HG03521 (cell line): ENCODE measurements at regions not wholly inside any gene's neighbourhood (a gene's known extent, or its start where the extent isn't known, plus 50 kb on each side); places are given as distances from the start of the nearest gene placed in this dataset.
"Not testable (repeated sequence)": the region's sequence is repeated elsewhere in the genome, so short reads cannot be mapped to it uniquely, and the experiment has no call there.

ENCODE experiments used
- ATAC-seq: cut with Tn5 transposase; IDR thresholded peaks from one replicate; pipeline ENCODE4 v1.9.1; 2021; ENCODE audit warnings: mild to moderate bottlenecking, moderate library complexity; ENCODE audit not compliant: unreplicated experiment

DNA sequence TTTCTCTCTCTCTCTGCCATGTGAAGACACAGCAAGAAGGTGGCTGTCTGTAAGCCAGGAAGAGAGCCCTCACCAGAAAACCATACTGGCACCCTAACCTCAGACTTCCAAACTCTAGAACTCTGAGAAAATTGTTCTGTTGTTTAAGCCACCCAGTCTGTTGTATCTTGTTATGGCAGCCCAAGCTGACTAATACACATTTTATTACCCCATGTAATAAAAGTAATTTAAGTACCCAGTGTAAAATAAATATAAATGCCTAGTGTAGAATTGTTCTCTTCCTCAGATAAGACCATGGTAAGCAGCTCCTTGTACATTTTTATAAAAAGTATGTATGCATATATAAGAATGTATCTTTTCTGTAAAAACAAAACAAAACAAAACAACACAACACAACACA is 119.7 kb downstream of the DTL start:
- no peak for ATAC-seq

DNA sequence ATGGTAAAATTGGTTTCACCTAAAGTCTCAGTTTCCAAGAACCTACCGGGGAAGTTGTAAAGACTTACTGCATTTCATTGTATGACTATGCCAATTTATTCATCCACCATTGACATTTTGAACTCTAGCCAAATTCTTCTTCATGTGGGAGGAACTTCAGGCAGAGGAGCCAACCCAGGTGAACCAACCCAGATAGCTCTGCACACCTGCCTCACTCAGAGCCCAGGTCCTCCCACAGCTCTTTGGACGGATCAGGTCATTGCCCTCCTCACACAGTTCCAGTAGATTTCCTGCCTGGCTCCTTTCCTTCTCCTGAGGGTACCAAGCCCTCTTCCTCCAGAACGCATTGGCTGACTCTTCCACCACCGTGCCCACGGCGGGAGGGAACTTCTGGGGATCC is 121.7 kb downstream of the DTL start:
- ATAC-seq, result no peak

DNA sequence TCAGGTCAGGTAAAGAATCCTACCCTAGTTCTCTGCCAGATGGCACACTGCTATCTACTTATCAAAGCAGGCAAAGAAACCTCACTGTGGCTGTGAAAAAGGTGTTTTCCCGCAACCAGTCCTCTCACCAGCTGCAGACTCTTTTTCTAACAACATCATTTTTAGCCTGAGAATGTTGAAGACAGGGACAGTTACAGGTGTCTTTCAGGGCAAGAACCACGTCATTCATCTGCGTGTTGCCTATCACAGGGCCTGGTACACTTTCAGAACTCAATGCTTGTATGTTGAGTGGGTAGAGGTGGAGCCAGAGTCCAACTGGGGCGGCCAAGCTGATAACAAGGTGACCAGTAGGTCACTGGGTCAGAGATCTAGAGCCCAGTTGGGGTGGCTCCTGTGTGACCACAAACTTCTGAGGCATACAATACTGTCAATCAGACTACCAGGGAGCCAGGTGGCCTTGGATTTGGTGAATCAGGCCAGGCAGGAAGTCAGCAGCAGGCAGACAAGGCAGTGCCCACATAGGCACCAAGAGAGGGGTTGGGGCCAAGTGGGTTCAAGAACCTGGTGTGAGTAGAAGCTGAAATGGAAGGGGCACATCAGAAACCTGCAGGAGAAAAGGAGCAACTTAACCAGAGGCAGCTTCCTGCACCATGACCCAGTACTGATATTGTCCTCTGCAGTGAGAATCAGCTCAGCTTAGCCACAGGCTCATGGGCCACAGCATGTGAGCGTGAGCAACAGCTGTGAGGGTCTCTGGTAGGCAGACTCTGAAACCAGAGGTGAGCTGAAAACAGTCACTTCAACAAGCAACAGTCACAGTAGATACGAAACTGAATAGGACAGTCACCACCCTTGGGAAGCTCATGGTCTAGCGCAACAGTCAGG is 123.6 kb downstream of the DTL start:
- ATAC-seq, result no peak

DNA sequence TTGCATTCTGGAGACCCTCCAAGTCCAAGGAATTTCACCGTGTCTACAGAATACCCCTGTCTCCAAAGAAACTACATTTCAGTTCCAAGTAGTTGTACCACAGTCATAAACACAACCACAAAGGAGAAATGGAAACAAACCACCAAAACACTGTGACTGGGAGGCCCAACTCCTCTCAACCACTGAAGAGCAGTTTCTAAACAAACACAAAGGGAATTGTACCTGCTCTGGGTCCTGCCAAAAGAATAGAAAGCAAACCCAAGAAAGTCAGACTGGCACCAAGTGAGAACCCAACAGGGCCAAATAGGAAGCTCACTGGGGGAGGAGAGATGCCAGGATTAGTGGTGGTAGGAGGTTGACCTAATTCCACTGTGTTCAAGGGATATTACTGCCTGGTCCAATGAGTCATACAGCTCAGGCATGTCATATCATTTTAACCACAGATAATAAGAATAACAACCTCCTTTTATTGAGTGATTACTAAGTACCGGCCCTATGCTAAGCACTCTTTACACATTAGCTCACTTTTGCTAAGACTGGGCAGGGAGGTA is 123.9 kb upstream of the PPP2R5A start:
- ATAC-seq, result no peak

DNA sequence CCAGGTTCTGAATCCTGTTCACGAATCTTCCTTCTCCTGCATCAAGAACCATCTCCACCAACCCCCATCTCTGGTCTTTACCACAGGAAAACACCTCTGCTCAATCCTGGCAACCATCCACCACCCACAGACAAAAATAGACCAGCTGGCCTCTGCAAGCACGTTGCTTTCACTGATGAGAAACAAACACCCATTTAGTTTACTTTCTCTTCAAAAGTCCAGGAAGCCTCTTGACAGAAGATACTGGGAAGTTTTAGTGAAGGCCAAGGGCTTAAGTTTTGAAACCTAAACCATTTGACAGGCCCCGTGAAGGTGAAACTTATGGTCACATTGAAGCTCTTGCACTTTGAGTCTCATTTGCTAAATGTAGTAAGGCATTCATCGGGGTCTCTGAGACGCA is 122.6 kb upstream of the PPP2R5A start:
- peak; percentile 45 for ATAC-seq

DNA sequence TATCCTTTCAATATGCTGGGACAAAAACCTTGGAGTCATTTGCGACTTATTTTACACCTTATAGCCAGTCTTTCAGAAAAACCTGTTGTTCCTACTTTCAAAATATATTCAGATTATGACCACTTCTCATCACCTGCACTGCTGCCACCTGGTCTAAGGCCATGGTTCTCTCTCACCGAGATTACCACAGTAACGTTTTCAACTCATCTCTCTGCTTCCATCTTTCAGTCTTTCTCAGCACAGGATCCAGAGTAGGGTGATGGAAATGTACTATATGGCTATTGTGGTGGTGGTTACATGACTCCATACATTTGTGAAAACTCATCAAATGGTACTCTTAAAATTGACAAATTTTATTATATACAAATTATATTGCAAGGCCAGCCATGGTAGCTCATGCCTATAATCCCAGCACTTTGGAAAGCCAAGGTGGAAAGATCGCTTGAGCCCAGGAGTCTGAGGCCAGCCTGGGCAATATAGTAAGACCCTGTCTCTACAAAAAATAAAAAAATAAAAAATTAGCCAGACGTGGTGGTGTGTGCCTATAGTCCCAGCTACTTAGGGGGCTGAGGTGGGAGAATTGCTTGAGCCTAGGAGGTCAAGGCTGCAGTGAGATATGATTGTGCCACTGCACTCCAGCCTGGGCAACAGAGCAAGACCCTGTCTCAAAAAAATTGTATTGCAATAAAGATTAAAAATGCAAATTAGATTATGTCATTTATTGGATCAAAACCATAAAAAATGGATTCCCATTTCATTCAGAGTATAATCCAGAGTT is 120.9 kb upstream of the PPP2R5A start:
- ATAC-seq, result no peak

DNA sequence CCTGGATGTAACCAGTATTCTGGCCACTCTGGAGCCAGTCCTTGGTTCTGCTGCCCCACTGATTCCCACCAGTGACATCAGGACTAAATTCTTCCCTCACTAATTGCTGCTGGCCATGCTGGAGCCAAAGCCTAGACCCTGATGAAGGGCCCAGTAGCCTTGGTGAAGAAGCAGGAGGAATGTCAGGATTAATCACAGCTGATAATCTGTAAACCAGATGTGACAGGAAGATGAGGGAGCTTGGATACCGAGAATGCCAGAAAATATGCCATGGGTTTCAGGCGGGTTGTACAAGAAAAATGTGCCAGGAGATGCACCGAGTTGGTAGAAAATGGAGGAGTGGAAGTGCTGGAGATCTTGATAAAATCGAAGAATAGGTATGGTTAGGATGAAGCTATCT is 119.0 kb upstream of the PPP2R5A start:
- ATAC-seq, result no peak

DNA sequence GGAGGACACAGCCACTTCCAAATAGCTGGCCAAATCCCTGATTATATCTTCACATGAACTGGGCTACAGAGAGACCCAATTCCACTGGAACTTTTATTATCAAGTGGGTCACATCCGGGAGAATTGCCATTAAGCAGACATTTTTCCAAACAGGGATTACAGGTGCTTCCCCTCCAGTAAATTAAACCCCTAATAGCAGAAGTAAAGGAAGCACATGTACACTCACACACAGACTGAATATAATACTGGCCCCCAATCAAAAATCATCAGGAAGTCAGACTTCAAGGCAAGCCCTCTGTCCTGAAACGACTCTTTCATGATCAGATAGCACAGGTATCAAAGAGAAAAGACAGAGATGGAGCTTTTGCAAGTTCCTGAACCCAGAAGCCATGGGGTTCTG is 118.6 kb upstream of the PPP2R5A start:
- no peak for ATAC-seq

DNA sequence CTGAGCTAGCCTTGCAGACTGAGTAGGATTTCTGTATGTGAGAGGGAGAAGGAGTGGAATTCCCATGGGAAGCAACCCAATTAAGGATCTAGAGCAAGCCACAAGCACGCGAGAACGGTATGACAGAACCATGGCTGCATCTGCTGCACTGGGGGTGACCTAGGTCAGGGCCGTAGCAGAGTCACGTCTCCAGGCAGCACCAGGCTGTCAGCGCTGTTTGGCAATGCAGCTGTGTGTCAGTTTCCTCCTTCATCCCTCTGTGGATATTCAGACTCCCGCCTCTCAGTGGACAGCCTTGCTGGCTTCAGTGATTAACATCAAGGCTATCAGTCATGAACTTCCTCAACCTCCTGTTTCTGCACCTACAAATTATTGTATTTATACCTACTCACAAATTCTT is 118.1 kb upstream of the PPP2R5A start:
- ATAC-seq, result no peak

DNA sequence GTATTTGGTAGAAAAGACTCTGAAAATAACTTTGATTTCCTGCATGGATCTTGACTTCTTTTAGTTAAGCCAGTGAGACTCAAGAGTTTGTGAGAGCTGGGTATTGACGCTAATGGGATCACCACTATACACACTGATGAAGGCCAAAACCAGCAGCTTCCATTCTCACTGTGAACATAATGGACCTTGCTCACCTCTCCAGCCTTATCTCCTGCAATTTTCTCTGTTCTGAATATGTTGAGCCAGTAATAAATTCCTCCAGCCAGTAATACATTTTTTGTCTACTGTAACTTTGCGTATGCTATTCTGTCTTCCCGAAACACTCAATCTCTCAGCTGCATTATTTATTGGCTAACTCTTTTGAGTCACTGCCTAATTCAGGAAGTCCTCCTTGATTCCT is 111.6 kb upstream of the PPP2R5A start:
- no peak for ATAC-seq

DNA sequence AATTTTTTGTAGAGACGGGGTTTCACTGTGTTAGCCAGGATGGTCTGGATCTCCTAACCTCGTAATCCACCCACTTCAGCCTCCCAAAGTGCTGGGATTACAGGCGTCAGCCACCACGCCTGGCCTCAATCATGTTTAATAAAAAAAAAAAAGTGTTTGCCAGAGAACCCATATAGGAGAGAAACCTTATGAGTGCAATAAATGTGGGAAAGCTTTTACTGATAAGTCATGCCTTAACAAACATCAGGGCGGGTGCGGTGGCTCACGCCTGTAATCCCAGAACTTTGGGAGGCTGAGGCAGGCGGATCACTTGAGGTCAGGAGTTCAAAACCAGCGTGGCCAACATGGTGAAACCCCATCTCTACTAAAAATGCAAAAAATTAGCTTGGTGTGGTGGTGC is 110.9 kb upstream of the PPP2R5A start:
- not testable (repeated sequence) for ATAC-seq

DNA sequence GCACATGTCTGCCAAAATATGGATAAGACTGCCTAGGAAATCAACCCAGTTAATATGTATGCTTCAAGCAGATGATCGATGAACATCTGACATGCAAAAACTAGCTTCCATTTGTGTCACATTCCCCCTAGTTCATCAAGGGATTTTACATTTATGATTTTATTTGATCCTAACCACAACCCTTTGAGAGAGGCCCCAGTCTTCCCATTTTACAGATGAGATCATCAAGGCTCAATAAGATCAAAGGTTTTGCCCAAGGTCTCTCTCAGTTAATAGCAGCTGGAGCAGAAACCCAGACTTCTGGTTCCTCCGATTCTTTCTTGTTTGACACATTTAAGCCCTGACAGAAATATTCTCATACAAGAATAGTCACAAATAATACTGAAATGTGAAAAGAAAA is 107.7 kb upstream of the PPP2R5A start:
- ATAC-seq, result no peak

DNA sequence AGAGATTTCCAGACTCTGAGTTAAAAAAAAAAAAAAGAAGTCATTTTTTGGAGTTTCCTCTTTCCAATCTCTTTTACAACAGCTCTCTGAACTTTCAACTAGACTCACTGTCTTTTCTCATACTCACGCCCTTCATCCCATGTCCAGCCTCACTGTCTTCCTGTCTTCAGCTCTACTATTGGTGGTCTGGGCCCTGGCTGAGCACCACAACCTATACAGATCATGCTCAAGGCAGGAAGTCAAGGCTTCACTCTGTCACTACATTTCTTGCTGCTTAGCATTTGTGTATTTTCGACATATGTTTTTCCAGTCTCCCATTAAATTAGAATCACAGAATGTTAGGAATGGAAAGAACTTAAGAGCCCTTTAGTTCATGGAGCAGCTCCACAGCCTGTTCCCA is 106.4 kb upstream of the PPP2R5A start:
- no peak for ATAC-seq

DNA sequence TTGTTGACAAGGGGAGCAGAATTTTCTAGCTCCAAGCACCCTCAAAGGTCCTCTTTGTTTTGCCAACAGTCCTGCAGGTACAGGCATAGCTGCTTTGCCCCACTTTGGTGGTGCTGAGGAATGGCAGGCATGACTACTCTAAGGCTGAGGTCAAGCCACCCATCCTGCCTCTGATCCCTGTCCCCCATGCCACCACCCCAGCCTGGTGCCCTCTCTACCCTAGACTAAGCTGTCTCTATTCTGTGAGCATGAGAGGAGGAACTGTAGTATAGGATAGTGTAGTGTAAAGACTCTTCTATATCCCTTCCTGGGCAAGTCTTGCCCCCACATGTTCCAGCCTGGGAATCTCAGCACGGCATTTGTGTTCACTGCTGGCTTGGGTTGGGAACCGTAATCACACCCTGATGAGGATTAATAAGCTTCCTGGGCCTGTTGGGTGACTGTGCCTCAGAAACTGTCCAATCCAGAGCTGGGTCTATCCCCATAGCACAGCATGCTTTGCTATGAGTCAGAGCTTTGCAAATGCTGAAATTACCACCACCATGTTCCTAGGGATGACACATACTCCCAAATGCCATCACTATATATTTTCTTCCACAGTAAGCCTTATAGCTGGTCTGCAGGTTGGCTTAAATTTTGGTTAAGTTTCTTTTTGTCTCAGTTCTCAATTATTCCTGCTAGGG is 105.7 kb upstream of the PPP2R5A start:
- ATAC-seq, result no peak

DNA sequence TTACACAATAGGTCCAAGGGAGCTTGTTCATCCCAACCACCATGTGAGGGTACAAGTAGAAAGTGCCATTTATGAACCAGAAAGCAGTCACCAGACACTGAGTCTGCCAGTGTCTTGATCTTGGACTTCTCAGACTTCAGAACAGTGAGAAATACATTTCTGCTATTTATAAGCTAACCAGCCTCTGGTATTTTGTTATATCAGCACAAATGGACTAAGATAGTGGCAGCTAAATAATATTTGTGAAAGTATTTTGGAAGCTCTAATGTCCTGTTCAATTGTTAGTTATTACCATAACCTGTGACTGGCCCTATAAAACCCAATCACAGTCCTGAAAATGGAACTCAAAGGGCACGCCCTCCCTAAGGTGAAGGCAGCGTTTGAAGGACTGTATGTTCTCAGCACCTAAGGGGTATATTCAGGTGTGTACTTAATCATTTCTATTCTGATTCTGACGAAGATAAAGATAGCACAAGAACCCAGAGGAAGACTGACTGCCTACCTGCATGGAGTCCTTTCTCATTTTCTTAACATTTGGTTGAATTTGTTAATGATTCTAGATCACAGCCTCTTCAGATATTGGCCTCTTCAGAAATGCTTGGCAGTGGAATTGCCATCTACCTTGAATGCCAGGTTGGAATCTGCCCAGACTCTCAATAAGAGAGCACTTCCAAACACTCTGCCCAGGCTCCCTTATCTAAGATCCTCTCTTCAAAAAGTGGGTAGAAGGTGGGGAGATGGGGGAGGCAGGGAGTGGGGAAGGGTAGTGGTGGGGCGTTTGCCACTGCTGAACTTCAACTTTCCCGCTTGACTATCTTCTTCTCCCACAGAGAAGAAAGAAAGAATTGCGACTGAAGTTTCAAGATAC is 104.0 kb upstream of the PPP2R5A start:
- no peak for ATAC-seq

DNA sequence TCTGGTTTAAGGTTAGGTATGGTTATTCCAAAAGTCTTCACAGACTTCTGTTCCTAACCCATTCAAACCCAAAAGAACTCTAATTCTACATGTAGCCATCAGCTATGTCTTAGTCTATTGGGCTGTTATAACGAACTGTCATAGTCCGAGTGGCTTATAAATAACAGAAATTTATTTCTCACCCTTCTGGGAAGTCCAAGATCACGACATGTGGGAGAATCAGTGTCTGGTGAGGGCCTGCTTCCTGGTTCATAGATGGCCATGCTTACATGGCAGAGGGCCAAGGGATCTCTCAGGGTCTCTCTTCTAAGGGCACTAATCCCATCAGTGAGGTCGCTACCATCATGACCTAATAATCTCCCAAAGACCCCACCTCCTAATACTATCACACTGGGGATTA is 103.0 kb upstream of the PPP2R5A start:
- no peak for ATAC-seq

DNA sequence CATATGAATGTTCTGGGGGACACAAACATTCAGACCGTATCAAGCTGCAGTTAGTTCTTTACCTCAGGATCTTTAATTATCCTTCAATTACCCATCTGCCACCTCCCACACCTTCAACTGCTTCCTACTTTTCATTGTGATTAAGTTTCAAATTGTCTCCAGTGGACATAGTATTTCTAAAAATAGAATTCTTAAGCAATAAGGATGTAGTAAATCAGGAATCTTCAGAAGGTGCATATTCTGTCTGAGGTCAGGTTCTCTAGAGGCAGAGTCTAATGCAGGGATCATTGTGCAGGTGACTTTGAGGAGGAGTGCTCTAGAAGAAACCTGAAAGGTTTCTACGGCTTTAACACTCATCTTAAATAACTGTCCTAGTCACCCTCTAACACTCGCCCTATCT is 102.6 kb upstream of the PPP2R5A start:
- ATAC-seq, result no peak

DNA sequence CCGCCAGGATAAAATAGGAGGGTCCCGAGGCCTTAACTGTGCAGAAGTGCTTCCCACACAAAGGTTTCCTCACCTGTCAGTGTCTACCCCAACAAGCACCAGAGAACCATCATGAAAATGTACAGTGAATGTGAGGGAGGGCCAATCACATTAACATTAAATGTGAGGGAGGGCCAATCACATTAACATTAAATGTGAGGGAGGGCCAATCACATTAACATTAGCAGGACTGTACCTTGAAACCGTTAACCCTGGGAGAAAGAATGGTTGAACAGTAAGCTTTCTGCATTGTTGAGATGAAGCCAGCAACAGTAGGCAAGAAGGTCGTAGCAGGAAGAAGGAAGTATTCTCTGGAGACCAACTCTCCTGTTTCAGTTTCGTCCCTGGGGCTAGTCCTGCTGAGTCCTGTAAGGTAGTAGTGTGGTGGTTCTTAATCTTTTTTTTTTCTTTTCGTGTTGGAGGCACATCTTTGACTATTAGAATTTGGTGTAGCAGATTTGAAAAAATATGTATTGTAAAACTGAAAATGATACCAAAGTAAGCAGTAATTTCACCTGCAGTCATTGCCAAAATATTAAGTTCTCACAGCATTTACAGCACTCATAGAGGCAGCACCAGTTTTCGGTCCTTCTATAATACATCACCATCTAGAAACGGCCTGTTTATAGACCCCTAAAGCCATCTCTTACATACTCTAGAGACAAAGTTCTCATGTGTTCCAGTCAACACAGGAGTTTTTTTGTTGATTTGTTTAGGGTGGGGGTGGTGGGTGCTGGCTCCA is 98.6 kb upstream of the PPP2R5A start:
- peak; percentile 96 for ATAC-seq

DNA sequence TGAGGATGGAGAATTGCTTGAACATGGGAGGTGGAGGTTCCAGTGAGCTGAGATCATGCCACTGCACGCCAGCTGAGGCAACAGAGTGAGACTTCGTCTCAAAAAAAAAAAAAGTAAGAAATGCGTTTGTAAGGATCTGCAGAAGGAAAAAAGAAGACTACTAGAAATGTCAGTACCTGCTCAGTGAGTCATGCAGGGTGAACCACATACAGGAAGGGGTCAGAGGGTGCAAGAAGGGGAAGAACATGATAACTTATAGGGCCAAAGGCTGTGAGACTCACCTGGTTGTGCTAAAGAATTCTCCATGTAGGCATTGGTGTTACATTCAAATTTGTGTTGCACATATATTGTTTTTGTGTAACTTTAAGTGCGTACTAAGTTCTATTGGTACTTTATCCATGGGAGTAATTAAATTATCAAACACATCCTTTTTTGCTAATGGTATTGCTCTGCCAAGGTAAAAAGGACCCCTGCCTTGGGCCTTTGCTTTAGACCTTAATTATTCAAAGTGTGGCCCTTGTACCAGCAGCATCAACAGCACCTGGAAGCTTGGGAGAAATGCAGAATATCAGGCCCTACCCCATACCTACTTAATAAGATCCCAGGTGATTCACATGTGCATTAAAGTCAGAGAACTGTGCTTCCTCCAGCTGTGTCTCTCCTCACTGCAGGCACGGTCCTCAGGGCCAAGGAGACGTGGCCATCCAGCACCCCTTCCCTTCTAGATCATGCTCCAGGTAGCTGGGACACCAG is 96.4 kb upstream of the PPP2R5A start:
- ATAC-seq, result no peak
